HG03196 (cell line): ENCODE measurements at regions not wholly inside any gene's neighbourhood (a gene's known extent, or its start where the extent isn't known, plus 50 kb on each side); places are given as distances from the start of the nearest gene placed in this dataset.
"Not testable (repeated sequence)": the region's sequence is repeated elsewhere in the genome, so short reads cannot be mapped to it uniquely, and the experiment has no call there.

ENCODE experiments used
- ATAC-seq: cut with Tn5 transposase; IDR thresholded peaks from one replicate; pipeline ENCODE4 v1.9.1; 2021; ENCODE audit not compliant: unreplicated experiment

- not testable (repeated sequence) for ATAC-seq
These were observed 174.8 kb downstream of the COL12A1 start for GRCh38 chr6:75031102-75031501.

GRCh38 chr6:75029333-75029732, 176.5 kb downstream of the COL12A1 start:
- no peak for ATAC-seq

- no peak for ATAC-seq
These were observed 180.5 kb downstream of the COL12A1 start for GRCh38 chr6:75025371-75025770.

- no peak for ATAC-seq
These were observed 181.0 kb downstream of the COL12A1 start for GRCh38 chr6:75024828-75025227.

GRCh38 chr6:75023634-75024033, 182.2 kb downstream of the COL12A1 start:
- ATAC-seq: no peak

GRCh38 chr6:75020971-75021370, 184.9 kb downstream of the COL12A1 start:
- ATAC-seq: no peak

GRCh38 chr6:75020376-75020775, 185.5 kb downstream of the COL12A1 start:
- ATAC-seq: no peak

- no peak for ATAC-seq
These were observed 193.8 kb downstream of the COL12A1 start for GRCh38 chr6:75012018-75012417.

- not testable (repeated sequence) for ATAC-seq
These were observed 201.9 kb downstream of the COL12A1 start for GRCh38 chr6:75003984-75004383.

GRCh38 chr6:74997646-74998045, 208.2 kb downstream of the COL12A1 start:
- ATAC-seq: no peak

- no peak for ATAC-seq
These were observed 212.7 kb downstream of the COL12A1 start for GRCh38 chr6:74993136-74993535.

GRCh38 chr6:74991573-74992332, 214.1 kb downstream of the COL12A1 start:
- no peak for ATAC-seq

GRCh38 chr6:74979065-74979766, 226.6 kb downstream of the COL12A1 start:
- ATAC-seq: no peak

GRCh38 chr6:74976701-74977100, 229.2 kb downstream of the COL12A1 start:
- no peak for ATAC-seq

- no peak for ATAC-seq
These were observed 229.8 kb downstream of the COL12A1 start for GRCh38 chr6:74976026-74976425.

GRCh38 chr6:74973591-74973990, 232.3 kb downstream of the COL12A1 start:
- ATAC-seq: no peak

- no peak for ATAC-seq
These were observed 234.2 kb downstream of the COL12A1 start for GRCh38 chr6:74971633-74972032.

- ATAC-seq: no peak
These were observed 236.1 kb downstream of the COL12A1 start for GRCh38 chr6:74969591-74970267.

GRCh38 chr6:74967821-74968220, 238.0 kb downstream of the COL12A1 start:
- ATAC-seq: no peak

GRCh38 chr6:74966712-74967111, 239.1 kb downstream of the COL12A1 start:
- ATAC-seq: no peak

- ATAC-seq: no peak
These were observed 240.9 kb downstream of the COL12A1 start for GRCh38 chr6:74964871-74965441.
